NCI-H1417 (cell line): ENCODE measurements at regions not wholly inside any gene's neighbourhood (a gene's known extent, or its start where the extent isn't known, plus 50 kb on each side); places are given as distances from the start of the nearest gene placed in this dataset.

Experiments
- DNase-seq, 3 experiments: peaks; one replicate each; lab custom pipeline; 2025; lab: John Stamatoyannopoulos, UW

DNA sequence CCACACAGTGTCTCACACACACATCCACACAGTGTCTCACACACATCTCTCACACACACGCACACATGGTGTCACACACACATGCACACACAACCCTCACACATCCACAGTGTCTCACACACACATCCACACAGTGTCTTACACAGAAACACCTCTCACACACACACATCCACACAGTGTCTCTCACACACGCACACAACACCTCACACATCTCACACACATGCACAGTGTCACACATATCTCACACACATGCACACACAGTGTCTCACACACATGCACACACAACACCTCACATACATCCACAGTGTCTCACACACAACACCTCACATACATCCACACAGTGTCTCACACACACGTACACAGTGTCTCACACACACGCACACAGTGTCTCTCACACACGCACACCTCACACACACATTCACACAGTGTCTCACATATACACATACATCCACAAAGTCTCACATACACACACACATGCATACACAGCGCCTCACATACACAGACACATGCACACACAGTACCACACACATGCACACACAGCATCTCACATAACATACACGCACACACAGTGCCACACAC lies 473.9 kb upstream of the HS6ST1 start:
- DNase-seq: no peak

DNA sequence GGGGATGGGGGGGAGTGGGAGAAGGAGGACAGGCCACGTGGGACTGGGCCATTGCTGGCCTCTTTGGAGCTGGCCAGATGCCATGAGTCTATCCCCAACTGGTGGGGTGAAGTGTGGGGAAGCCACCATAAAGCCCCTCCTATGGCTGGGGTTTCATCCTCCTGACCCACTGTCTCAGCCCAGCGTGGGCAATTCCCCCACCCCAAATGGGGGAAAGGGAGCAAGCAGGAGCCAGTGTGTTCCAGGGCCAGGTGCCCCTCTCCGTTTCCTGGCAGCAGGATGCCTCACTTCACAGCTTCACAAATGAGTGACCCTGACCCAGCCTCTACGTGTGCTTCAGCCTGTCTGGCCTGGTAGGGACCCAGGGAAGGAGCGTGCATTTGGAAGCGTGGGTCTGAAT lies 474.7 kb upstream of the HS6ST1 start:
- no peak for DNase-seq

DNA sequence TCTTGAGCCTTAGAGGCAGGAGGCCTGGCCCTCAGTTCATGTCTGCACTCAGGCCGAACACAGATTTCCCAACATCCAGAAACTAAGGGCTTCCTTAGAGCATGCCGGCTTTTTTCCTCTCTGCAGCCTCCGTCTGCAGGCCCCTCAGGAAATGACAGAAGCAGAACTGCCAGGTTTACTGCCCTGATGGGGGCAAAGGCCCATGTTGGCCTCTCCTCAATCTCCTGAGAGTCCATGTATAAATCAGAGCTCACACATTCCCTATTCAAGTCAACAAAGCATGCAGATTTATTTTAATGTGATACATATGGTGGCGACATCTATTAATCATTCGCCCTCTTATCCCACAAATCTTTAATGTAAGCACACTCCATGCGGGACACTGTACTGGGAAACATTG lies 475.6 kb upstream of the HS6ST1 start:
- DNase-seq: no peak

DNA sequence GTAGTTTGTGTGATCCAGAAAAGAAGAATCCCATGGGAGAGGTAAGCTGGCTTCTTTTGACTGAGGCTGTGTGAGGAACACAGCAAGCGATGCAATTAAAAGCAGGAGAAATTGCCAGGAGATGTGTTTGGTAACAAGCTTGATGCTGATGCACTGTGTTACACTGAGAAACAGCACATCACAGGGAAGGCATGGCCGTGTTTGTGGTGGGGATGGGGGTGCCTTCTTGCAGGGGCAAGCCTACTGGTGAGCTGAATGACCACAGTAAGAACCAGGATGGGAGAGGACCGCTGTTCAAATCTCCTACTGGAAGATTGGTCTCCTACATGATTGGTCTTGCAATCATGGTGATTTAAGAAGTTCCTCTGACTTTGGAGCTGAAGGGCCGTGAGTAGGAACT lies 477.7 kb upstream of the HS6ST1 start:
- DNase-seq: no peak

DNA sequence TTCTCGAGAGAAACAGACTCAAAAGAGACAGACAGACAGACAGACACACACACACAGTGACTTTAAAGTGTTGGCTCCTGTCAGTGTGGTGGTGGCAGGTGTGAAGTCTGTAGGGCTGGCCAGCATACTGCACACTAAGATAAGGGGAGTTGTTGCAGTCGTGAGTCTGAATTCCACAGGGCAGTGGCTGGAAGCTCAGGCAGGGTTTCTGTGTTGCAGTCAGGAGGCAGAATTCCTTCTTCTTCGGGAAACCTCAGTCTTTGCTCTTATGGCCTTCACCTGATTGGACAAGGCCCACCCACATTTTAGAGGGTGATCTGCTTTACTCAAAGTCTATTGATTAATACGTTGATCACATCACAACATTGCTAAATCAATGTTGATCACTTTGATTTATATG lies 478.4 kb upstream of the HS6ST1 start:
- no peak for DNase-seq

DNA sequence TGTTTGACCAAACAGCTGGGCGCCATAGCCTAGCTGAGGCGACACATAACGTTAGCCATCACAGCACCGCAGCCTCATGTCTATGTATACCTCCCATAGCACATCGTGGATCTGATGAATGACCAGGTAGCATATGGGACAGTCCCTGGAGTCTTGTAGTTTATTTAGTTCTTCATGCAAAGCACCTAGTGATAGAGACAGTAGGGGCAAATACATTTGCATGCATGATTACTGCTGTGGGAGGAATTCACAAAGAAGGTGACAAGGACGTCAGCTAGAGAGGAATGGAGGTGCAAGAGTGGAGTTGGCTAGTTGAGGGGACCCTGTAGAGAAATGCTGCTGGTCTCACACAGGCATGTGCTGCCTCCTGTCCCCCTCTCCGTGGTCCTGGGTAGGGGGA lies 478.9 kb upstream of the HS6ST1 start:
- no peak for DNase-seq

DNA sequence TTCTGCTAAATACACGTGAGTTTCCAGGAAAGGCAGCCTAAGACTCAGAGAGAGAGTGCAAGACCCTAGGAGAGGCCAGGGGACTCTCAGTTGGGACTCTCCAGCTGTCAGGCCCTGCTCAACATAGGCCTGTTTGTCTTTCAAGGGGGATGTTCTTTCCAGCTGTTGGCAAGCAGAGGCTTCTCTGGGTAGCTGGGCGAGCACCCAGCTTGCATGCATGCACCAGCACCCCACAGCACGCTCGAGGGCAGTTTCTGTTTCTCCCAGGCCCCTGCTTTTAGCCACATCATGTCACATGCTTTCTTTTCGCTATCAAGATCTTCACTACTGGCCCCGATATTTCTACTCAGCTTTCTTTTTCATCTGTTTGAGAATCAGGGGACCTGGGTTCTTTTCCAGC lies 479.3 kb upstream of the HS6ST1 start:
- no peak for DNase-seq

DNA sequence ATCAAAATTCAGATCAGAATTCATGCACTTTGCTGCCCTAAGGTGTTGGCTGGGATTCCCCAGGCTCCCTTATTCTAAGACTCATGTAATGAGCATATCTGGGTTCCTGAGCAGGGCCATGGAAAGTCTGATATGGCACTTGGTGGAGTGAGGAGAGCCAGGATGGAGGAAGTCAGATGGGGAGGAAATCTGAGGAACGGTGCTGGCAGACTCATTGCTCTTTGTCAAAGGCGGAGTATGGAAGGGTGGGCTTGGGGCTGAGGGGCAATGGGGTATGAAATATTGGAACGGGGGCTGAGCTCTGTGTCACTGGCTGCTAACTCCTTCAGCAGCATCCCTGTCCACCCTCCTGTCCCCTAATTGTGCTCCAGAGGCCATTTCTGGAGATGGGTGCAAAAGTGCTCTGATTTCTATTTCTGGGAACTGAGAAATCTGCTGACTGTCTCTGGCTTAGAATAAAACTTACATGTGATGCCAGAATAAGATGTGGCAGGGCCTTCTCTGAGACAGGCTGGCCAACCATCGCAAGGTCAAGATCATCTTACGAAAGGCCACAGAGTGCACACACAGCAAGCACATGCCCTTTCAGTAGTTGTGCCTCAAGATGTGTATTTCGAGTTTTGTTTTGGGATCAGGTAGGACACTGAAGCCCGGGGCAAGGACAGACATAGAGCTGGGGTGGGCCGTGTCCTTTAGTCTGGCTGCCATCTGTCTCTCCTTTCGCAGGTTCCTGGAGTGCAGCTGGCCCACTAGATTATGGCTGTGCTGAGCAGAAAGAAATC lies 480.0 kb upstream of the HS6ST1 start:
- DNase-seq: no peak

DNA sequence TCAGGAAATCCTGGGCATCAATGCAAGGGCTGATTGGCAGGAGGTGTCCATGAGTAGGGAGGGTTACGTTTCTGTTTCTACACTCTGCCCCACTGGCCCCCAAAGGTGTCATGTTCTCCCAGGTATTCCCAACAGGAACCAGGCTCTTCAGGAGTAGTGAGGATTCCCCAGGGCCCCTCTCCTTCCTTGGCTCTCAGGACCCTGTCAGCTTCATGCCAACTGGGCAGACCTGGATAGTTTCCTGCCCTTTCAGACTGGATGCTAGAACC lies 480.6 kb upstream of the HS6ST1 start:
- DNase-seq: no peak

DNA sequence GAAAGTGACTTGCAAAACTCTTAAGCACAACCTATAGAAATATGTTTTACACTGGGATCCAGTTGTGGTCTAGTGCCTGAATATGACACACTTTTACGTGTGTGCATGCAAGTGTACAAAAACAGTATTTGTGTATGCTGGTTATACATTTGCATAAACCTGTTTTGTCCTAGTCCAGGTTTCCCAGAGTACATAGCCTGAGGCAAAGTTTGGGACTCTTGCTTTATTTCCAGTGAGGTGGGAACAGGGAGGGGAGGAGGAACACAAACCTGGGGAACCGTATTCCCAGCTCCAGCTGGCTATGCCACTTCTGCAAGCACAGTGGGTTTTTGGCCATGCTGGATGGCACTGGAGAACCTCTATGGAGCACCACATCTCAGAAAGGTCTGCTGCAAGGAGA lies 481.1 kb upstream of the HS6ST1 start:
- DNase-seq: peak in 1 of 3 experiments; percentile 42

DNA sequence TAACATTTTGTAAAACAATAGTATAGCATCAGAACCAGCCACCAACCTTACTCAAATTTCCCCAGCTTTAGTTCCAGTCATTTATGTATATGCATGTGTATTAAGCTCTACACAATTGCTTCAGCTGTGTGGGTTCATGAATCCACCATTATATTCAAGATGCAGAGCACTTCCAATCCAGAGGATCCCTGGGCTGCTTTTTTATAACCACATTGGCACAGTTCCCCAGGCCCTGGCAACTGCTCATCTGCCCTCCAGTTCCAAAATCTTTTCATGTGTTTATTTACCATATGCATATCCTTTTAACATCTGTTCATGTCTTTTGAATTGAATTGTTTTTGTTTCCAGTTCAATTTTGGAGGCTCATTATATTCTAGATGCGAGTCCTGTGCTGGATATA lies 482.9 kb upstream of the HS6ST1 start:
- DNase-seq: no peak

DNA sequence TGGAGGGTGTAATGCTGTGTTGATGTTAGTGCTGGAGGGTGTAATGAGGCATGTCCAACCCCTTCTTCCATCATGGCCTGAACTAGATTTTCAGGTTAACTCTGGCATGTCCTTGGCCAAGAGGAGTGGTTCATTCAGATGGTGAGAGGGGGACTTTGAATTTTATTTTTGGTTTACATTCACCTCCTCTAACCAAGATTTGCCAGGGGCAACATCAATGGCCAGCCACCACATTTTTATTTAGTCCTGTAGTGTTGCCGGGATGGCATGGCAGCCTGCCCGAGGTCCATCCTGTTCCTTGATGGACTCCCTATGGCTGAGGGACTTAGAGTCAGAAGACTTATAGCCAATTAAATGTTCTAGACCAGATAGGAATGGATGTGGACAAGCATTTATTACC lies 484.6 kb upstream of the HS6ST1 start:
- peak in 1 of 3 experiments; percentile 5 for DNase-seq

DNA sequence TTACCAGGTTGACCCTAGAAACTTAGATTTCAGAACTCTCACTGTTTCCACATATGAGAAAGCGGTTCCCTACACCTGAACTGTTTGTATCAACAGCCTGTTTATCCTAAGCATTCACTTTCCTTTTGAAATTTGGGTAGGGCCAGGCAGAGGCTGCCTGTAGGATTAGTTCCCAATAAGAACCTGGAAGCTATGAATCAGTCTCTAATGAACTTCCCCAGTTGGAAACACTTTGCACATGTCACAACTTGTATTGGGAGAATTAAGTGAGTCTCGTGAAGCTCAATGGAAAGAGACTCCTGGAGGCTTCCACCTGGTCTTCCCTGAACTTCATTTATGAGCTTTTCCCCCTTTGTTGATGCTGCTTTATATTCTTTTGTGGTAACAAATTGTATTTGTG lies 486.6 kb upstream of the HS6ST1 start:
- DNase-seq: no peak

DNA sequence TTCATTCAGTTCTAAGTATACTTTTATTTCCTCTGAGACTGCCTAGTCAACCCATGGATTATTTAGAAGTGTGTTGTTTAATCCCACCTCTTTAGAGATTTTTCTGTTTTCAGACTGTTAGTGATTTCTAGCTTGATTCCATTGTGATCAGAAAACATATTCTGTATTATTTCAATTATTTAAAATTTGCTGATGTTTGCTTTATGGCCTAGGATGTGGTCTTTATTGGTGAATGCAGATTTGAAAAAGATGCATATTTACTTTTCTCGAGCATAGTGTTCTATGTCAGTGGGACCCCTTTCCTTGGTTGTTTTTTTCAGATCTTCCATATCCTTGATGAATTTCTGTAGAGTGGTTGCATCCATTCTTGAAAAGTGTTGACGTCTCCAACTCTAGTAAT lies 487.2 kb upstream of the HS6ST1 start:
- DNase-seq: no peak

DNA sequence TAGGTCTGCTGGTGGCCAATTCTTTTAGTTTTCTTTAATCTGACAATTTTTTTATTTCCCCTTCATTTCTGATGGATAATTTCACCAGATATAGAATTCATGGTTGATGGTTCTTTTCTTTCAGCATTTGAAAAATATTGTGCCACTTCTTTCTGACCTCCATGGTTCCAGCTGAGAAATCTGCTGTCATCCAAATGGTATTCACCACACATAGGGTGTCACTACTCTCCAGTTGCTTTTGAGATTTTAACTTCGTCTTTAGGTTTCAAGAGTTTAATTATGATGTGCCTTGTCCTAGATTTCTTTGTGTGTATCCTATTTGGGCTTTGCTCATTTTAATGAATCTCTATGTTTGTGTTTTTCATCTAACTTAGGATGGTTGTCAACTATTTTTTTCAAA lies 488.6 kb upstream of the HS6ST1 start:
- DNase-seq: no peak

DNA sequence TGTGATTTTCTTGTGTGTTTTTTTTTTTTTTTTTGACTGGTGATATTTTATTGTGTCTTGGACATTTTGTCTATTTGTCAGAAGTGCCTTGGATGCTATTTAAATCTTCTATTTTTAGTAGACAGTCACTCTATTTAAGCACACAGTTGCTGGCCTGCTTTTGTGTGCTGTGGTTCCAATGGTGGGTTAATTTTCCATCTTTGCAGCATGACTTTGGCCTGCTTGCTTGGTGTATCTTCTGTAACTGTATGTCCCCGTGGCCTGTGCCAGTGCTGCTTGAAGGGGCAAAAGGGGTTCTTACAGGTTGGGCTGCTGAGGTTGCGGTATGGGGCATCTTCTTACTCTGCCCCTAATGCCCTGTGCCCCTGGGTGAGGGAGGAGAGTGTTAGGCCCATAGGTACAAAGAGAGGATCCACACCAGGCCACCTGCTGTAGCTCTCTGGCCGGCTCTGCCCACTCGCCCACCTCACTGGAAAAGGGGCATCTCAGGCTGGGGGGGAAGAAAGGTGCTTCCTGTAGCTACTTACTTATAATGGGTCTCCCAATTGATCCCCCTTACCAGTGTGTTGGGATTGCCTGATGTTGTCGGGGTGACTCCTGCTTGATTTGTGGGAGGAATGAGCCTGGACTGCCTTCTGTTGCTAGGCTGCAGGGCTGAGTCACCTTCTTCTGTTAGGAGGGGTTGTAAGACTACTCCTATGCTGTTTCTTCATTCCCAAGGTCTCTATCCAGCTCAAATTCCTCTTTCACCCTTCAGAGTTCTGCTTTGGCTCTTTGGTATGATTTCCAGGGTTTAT lies 490.0 kb upstream of the HS6ST1 start:
- no peak for DNase-seq

DNA sequence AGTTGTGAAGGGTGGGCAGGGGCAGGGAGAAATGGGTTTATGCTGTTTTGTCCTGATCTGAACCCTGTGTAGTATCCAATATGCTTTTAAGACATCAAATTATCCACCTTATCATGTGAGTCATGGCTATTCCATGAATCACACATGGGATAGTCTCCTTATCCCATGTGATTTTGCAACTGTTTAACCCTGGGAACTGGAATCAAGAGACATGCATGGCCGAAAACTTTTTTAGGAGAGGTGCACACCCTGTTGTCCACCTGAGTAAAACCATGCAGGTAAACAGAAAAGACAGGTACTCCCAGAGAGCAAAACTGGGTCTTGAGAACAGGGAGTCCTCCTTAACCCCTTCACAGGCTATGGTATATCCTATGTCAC lies 490.6 kb upstream of the HS6ST1 start:
- DNase-seq: no peak

DNA sequence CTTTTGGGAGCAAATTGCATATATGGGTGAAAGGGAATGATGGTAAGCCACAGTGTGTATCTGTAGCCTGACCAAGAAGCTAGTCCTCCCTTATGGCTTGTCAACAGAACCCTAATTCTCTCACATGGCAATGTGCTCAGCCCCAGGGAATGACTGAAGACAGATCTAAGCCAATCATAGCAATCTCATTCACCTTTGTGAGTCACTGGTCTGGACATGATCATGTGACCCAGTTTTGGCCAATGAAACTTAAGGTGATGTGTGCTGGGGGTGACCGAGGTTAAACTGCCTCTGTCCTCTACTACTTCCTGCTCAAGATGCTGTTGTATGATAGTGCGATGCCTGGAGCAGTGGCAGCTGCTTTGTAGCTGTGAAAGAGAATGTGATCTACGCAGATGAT lies 491.2 kb upstream of the HS6ST1 start:
- no peak for DNase-seq

DNA sequence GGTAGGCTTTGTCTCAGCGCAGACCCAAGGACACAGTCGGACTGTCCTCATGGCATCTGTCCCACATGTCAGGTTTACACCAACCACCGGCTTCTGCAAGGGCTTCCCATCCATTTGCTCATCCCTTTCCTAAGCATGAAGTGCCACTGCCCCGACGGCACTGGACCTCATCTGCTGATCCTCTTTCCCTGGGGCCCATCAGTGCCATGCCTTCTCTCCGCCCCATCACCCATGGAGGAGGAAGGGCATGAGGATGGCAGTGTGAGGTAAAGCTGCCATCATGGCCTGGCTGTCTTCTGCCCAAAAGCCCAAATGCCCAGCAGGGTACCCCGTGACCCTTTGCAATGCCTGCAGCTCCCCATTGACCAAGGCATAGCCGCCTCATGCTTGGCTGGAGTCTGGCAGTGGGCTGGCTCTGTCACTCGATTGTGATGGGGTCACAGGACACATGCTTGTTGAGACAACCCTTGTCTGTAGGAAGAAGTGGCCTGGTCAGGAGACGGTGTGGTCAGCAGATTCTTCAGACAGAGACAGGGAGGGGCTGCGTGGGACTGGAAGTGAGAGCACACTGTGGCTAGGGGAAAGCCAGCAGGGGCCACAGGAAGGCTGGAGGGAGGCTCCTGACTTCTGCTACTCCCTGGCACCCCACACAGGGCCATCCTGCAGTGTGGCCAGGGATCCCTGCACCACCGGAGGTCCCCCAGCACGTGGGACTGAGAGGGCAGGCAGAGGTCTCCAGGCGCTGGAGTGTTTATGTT lies 493.7 kb upstream of the HS6ST1 start:
- no peak for DNase-seq

DNA sequence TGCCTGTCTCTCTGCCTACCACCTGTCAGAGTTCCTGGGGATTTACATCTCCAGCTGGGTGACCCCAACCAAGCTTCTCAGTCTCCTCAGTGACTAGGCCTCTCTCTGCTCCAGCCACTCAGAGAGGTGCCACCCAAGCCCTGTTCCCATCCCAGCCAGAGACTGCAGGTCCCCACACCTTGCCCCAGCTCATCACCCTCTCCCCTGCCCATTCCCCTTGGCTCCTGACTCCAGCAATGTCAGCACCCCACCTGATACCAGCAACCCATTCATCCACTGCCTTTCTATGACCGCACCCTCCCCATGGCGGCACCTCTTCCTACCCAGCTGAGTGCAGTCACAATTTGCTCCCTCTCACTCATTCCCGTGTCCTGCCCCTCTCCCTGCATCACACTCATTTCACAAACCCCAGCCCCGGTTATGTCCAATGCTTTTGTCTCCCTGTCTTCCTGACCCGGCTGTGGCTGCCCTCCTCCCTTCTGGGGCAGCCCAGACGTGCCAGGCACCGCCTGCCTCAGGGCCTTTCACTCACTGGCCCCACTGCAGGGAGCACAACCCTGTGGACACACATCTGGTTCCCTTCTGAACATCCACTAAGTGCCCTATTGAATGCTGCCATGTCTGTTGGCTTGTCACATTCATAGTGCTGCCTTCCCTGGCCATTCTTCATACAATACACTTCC lies 494.8 kb upstream of the HS6ST1 start:
- no peak for DNase-seq

DNA sequence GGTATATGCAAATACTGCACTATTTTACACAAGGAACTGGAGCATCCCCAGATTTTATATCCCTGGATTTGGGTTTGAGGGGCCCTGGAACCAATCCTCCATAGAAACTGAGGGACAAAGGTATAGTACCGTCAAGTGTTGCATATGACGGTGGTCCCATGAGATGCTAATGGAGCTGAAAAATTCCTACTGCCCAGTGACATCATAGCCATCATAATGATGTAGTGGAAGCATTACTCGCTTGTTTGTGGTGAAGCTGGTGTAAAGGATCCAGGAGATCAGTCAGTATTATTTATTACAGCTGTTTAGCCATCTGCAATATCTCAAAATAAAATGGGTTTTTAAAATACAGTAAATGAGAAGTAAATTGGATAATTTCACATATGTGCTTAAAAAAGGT lies 496.6 kb upstream of the HS6ST1 start:
- no peak for DNase-seq

DNA sequence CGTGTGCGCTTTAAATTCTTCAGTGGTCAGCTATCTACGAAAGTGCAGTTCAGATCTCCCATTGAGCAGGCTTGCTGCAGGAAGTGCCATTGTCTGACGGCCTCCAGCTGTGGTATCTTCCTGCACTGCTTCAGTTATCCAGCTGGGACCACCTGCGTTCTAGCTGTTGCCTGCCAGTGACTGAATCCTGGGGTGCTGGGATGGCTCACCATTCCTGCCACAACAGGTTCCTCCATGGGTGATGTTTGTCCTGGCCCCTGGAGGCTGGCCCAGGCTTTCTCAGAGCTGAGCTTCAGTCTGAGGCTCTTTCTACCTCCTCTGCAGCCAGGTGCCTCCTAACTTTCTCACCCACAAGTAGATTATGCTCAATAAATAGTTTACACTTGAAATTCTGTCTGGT lies 498.5 kb upstream of the HS6ST1 start:
- peak in 1 of 3 experiments; percentile 32 for DNase-seq
